Mammary epithelial cell (primary cell): ENCODE measurements at regions not wholly inside any gene's neighbourhood (a gene's known extent, or its start where the extent isn't known, plus 50 kb on each side); places are given as distances from the start of the nearest gene placed in this dataset.

Experiments
- CTCF ChIP-seq, 2 donors: IDR thresholded peaks in 1 of 2; conservative IDR thresholded peaks in 1 of 2; 2 replicates each; pipeline ENCODE4 v1.5.1; 2011 to 2012; ENCODE audit warnings: inconsistent platforms in 2 of 2, low read length in 2 of 2, mild to moderate bottlenecking in 2 of 2, control low read depth in 1 of 2, low read depth in 1 of 2; ENCODE audit not compliant: insufficient read depth in 1 of 2; ENCODE audit errors: extremely low read depth in 1 of 2
- EZH2 ChIP-seq: IDR thresholded peaks from 2 replicates; pipeline ENCODE4 v1.6.1; 2012; ENCODE audit warnings: low read length, inconsistent platforms, borderline replicate concordance

- TF ChIP-seq CTCF (conservative IDR thresholded peaks at IDR 0.05 in 1 of 2, IDR thresholded peaks at IDR 0.05 in 1 of 2; ENCODE audit: extremely low read depth in 1 of 2, insufficient read depth in 1 of 2, low read depth in 1 of 2, low read length in 2 of 2) = no peak
- TF ChIP-seq EZH2 = no peak
Measured at GRCh38 chr5:175282611-175283225, 161.3 kb downstream of the DRD1 start.
